ENCODE measurements at regions not wholly inside any gene's neighbourhood (a gene's known extent, or its start where the extent isn't known, plus 50 kb on each side); places are given as distances from the start of the nearest gene placed in this dataset.

GRCh38 chr6:169162752-169163407 lies 90.8 kb downstream of the THBS2 start:
- TF ChIP-seq POLR2A (IDR thresholded peaks at IDR 0.05) = no peak
- TF ChIP-seq CTCF (IDR thresholded peaks at IDR 0.05) = no peak

All from body of pancreas (tissue), 4 donors.